HG02870 (cell line): ENCODE measurements at regions not wholly inside any gene's neighbourhood (a gene's known extent, or its start where the extent isn't known, plus 50 kb on each side); places are given as distances from the start of the nearest gene placed in this dataset.

Source experiments
- ATAC-seq: cut with Tn5 transposase; IDR thresholded peaks from one replicate; pipeline ENCODE4 v1.9.1; 2021; ENCODE audit warnings: mild to moderate bottlenecking, moderate library complexity; ENCODE audit not compliant: unreplicated experiment

GRCh38 chr5:60209146-60209840, 315.8 kb upstream of the PDE4D start:
- no peak for ATAC-seq

- ATAC-seq, result no peak
Observed at GRCh38 chr5:60208716-60209115, 315.2 kb upstream of the PDE4D start.

- peak; percentile 98 for ATAC-seq
Observed at GRCh38 chr5:60207040-60207439, 313.5 kb upstream of the PDE4D start.

- no peak for ATAC-seq
Observed at GRCh38 chr5:60206234-60206633, 312.7 kb upstream of the PDE4D start.

GRCh38 chr5:60205071-60205470, 311.5 kb upstream of the PDE4D start:
- no peak for ATAC-seq

- no peak for ATAC-seq
Observed at GRCh38 chr5:60196385-60197113, 303.0 kb upstream of the PDE4D start.

- no peak for ATAC-seq
Observed at GRCh38 chr5:60195551-60195950, 302.0 kb upstream of the PDE4D start.

GRCh38 chr5:60195083-60195482, 301.6 kb upstream of the PDE4D start:
- ATAC-seq, result no peak

GRCh38 chr5:60185231-60186099, 291.9 kb upstream of the PDE4D start:
- no peak for ATAC-seq

- ATAC-seq, result no peak
Observed at GRCh38 chr5:60184606-60185005, 291.1 kb upstream of the PDE4D start.

- no peak for ATAC-seq
Observed at GRCh38 chr5:60183881-60184280, 290.4 kb upstream of the PDE4D start.

GRCh38 chr5:60178101-60178500, 284.6 kb upstream of the PDE4D start:
- no peak for ATAC-seq

GRCh38 chr5:60177596-60177995, 284.1 kb upstream of the PDE4D start:
- no peak for ATAC-seq

GRCh38 chr5:60173667-60174066, 280.1 kb upstream of the PDE4D start:
- no peak for ATAC-seq

GRCh38 chr5:60163762-60164161, 270.2 kb upstream of the PDE4D start:
- no peak for ATAC-seq

GRCh38 chr5:60162441-60162840, 268.9 kb upstream of the PDE4D start:
- no peak for ATAC-seq

GRCh38 chr5:60161340-60161934, 267.9 kb upstream of the PDE4D start:
- ATAC-seq, result peak; percentile 89

- no peak for ATAC-seq
Observed at GRCh38 chr5:60149081-60149480, 255.6 kb upstream of the PDE4D start.

- ATAC-seq, result no peak
Observed at GRCh38 chr5:60148366-60148765, 254.8 kb upstream of the PDE4D start.

GRCh38 chr5:60147791-60148190, 254.3 kb upstream of the PDE4D start:
- no peak for ATAC-seq

- no peak for ATAC-seq
Observed at GRCh38 chr5:60143942-60144549, 250.5 kb upstream of the PDE4D start.
